GM18519 (cell line): ENCODE measurements at regions not wholly inside any gene's neighbourhood (a gene's known extent, or its start where the extent isn't known, plus 50 kb on each side); places are given as distances from the start of the nearest gene placed in this dataset.

Source experiments
- ATAC-seq: cut with Tn5 transposase; IDR thresholded peaks from one replicate; pipeline ENCODE4 v1.9.1; 2021; ENCODE audit warnings: mild to moderate bottlenecking, moderate library complexity; ENCODE audit not compliant: unreplicated experiment, low FRiP score

DNA sequence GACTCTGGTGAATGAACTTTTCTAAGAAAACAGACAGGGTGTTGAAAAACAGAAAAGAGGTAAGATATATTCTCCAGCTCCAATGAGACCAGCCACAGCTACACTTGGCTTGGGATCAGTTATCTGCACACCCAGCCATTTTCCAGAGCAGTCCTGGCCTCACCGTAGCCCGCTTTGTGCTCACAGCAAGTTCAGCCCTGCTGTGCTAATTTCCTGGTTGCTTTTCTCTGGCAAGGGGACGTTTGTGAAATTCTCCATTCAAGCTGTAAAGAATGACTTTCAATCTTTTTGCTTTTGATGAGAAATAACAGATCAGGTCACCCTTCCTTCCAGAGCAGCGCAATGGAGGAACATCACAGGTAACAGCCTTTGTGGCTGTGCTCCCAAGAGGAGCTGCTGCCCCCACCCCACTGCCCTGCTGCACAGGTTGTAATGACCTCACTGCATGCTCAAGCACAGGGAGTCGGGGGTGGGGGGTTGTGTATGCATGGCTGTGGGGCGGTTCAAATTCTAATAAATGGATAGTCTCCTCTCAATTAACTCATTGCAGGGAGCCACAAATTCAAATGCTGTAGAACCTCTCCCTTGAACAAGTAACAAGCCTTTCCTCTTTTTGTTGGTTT is 516.6 kb upstream of the NBEA start:
- ATAC-seq, result no peak

DNA sequence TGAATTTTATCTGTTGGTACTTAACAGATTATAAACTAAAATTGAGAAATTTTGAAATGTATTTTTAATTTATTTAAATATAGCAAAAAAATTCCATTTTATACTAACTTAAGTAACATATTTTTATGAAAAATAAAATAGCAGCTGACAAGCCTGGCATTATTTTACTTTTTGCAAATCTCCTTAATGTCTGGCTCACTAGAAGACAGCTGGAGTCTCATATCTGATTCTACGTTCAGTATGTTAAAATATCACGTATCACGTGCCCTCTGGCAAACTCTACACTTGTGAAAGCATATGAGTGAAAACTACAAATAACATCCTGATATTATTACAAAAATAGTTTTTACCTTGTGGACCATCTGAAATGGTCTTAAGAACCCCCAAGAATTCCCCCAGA is 513.2 kb upstream of the NBEA start:
- ATAC-seq, result no peak

DNA sequence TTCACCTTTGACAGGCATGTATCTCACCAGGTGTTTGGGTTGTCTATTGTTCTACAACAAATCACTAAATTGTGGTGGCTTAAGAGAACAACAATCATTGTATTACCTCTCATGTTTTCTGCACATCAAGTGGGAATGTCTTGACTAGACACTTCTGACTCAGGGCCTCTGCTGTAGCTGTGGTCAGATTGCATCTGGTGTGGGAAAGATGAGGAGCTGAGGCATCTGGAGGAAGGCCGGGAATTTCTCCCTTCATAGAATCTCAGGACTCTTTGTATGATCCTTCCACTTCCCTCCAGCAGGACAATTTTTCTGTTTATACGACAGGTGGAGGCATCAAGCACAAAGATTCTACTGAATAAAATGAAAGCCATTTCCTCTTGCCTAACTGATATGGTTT is 511.8 kb upstream of the NBEA start:
- no peak for ATAC-seq

DNA sequence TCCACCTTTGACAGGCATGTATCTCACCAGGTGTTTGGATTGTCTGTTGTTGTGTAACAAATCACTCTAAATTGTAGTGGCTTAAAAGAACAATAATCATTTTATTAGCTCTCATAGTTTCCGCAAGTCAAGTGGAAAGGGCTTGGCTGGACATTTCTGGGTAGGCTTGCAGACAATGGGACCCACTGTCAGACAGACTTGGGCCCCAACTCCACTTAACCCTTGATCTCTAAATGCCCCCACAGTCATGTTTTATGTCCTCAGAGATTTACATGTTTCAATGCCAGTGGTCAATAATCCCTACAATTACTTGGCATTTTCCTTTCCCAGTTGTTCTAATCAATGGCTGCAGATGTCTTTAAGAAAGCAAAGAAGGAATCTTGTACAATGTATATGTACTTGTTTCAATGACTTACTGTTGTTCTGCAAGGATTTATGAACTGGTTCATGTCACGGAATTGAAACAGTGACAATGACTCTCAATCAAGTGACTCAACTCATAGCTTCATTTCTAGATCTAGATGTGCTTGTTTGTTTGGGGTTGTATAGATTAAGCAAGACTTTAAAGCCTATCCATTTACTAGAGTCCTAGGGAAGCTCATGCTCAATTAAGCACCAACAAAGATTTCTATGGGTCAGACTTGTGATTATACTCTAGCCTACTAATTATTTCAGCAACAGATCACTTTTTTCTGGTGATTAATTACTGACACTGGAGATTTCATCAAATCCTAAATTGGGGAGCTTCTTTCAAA is 510.1 kb upstream of the NBEA start:
- no peak for ATAC-seq

DNA sequence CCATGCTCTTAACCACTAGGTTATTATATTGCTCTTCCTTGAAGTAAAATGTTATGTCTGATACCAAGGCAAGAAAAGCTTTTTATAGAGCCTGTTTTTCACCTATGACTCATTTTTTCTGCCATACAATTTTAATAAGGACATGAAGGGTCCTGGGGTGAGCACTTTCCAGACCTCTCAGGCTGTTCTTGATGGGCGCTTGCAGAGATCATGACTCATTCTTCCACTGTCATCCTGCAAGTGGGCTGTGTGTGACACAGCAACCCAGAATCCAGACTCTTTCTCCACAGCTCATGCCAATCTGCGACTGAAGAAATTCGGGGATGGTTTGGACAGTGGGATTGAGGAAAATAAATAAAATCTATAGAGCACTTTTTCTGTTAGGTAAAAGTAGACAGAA is 506.7 kb upstream of the NBEA start:
- no peak for ATAC-seq

DNA sequence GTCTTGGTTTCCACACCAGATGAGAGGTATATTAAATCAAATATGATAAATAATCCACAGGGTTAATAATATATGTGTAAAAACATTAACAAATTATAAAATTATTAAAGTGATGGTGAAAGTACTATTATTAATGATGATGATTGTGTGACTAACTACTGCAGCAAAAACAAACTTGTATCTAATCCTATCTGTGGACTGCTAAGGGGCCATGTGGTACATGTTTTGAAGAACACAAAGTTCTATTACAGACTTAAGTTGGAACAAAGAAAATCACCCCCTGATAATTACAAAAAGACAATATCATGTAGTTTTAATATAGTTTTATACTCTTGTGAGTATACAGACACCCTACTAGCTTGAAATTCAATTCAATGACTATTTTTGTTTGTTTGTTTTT is 504.2 kb upstream of the NBEA start:
- ATAC-seq, result no peak

DNA sequence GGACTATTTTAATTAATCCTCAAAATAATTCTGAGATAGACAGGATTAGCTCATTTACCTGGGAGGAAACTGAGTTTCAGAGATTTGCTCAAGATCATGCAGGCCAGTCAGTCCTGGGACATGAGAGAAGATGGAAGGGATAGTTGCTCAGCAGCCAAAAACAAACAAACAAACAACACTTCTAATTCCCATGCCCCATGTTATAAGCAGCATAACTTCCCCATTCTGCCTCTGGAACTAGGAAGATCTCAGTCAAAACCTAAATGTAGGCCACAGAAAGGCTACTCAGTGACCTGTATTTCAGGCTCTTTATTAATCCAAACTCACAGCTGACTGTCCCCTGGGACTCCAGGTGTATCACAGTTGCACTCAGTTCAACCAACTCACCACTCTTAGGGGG is 489.2 kb upstream of the NBEA start:
- no peak for ATAC-seq

DNA sequence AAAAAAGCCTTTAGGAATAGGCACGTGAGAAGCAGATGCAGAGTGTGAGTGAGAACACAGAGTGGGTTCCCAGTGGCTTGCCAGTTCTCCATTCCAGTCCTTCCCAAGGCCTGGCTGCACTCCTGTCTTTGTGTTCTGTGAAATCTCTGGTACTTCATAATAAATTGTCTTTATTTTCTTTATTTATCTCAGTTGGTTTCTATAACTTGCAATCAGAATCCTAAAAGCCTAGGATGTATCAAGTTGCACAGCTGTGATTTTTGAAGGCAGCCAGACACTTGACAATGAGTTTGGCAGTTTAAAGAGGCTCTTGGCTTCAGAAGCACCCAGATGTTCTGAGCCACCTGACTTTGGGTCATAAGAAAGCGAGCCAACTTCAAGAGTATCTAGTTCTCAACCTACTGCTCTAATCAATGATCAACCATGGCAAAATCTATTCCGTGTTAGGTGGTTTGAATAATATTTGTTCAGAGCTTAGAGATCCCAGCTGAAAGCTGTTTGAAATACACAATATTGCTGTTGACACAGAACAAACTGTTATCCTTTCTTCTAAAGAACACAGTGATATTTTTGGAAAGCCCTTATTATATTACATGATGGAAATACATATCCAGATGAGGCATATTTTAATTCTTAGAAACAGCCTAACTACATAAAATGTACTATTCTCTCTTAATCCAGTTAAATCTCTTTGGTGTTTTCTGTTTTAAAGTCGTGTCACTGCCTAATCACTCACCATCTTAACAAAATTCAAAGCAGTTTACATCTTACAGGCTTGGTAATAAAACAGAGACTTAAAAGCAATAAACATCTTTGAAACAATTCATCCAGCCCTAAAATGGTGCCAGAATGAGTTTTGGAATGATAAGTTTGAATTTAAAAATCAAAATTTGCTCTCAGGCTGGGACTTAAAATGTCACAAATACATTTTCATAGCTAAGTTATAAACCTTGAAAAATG is 483.0 kb upstream of the NBEA start:
- ATAC-seq, result no peak

DNA sequence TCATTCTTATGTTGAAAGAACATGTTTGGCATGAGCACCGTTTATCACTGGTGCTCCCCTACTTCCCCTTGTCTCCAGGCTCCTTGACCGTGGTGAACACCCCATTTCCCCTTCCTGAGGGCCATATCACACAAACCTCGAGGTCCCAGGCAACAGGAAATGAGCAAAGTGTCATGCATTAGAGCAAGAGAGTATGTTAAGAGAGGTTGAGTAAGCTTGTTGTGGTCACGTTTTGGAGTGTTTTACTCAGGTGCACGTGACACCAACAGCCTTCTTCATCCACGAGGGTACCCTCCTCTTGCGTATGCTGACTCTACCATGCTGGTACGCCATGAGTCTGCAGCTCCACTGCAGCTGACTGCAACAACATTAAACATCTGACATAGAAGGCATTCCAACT is 482.2 kb upstream of the NBEA start:
- ATAC-seq, result no peak

DNA sequence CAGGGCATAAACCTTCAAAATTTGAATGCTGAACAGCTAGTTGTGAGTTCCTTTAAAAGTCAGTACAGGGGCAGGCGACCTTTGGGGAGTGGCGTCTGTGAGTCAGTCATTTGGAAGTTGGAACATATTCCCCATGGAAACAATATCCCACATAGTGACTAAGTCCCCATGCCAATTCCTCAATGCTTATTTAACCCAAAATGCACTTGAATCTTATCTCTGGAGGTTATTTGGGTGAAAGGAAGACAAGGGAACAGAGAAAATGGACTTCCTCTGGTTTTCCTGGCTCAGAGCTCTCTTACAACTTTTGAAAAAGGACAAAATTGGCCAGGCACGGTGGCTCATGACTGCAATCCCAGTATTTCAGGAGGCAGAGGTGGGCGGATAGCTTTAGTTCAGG is 479.2 kb upstream of the NBEA start:
- no peak for ATAC-seq

DNA sequence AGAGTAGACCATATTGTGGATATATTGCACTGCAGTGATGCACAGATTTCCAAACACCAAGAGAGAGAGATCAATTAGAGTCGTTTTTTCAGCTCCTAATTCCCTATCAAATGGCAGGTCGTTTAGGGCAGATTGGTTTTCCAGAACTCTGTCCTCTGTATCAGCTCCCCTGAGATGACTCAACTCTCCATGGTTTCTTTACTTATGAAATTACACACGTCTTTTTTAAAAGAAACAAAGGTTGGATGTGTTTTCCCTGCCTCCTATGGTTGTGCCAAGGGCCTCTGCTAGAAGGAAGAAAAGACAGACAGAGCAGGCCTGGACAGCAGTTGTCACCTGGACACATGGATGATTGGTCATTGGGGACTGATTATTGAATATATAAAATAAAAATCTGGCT is 478.1 kb upstream of the NBEA start:
- no peak for ATAC-seq

DNA sequence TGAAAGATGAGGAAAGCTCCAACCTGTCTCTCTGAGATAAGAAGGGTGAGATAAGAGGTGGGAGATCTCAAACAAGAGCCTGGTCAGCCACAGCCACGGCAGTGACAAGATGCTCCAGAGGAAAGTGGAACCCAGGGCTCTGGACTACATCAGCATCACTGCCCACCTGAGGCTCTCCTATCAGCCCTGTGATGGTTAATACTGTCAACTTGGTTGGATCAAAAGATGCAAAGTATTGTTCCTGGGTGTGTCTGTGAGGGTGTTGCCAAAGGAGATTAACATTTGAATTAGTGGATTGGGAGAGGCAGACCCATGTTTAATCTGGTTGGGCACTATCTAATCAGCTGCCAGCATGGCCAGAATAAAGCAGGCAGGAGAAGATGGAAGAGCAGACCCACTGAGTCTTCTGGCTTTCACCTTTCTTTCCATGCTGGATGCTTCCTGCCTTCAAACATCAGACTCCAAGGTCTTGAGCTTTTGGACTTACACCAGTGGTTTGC is 476.6 kb upstream of the NBEA start:
- no peak for ATAC-seq

DNA sequence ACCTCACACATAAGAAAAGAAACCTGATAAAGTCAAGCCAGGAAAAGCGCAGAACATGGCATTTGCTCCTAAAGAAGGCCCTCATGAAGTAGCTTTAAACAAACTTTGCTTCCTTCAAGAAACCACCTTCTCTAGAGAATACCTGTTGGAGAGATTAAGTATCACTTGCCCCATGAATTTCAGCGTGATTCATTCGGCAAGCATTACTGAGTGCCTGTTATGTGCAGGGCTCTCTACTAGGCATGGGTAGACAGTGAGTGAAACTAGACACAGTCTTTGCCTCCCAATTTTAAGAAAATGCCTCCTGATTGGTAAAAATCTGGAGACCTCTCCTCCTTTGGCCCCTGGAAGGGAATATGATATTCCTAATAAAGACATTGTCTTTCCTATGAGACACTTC is 475.8 kb upstream of the NBEA start:
- no peak for ATAC-seq

DNA sequence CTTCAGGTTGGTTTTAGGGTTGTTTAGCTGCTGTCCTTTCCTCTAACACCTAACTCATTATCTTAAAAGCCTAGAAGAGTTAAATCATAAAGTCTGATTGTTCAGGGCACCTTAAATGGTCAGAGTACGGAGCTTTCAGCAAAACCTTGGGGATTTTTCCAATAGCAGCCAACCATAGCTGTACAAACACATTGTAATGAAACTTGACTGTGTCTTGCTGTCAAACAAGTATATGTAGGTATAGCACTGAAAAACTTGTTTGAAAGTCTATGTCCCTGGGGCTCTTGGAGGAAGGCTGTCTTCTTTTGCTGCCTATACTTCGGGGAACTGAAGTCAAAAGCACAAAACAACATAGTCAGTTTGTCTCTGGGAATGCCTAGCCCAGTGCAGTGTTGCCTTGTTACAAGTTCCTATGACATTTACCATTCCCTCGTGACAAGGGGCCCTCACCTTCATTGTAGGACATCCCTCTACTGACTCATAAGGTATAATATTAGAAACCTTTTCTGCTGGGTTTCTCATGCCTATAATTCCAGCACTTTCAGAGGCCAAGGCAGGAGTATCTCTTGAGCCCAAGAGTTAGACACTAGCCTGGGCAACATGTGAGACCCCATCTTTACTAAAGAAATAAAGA is 474.5 kb upstream of the NBEA start:
- ATAC-seq, result no peak

DNA sequence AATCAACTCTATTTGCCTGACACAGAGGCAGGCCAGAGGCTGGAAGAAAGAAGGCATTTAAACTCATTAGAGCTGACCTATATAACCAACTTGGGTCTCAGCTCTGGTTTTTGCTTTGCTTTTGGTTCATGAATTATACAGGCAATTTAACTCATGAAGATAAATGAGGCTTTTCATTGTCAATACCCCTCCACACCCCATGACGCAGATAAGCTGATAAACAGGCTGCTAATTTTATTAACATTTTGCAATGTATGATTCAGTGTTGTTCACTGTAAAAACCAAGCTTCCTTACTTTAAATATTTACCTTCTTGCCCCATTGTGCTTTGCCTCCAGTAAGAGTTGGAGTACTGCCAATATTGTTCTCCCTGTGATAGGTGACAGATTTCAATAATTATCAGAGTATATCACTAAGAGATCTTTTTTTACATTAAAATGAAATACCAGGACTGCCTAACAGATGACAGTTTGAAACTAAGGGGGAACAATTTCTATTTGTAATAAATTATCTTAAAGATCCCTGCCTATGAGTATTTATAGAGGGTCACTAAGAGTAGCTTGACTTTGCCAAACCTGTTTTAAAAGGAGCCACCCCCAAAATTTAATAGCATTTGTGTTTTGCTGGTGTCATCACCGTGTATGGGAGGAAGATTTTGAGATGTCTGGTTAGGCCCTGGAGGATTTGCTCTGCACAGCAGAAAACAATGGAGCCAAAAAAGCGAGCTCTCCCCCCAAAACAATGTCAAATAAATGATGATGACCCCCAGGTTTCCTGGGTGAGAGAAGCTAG is 472.7 kb upstream of the NBEA start:
- no peak for ATAC-seq

DNA sequence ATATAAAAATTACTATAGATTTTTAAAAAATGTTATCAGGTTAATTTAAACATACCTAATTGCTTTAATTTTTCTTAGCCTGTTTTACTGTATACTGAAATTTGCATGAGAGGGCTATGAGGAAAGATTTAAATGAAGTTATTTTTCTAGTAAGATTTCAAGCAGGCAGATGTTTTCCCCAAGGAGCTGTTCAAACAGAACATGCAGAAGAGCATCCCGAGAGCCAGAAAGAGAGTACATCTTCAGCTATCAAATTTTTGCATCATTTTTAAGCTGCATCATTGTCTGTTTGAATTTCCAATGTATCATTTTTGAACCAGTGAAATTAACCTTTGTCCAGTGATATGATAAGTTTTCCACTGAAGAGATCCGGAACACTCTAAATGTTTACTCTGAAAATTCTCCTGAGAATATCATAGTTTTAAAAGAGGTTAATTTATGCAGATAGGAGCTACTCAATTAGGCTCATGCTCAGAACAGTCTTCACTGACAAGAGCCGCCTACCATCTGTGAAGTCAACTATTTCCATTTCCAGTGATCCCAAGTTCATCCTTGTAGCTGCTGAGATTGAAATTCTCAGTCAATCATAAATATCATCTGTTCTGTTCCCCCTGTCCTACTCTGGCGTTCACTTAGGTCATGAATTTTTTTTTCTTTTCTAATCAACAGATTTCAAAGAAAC is 467.7 kb upstream of the NBEA start:
- ATAC-seq, result no peak

DNA sequence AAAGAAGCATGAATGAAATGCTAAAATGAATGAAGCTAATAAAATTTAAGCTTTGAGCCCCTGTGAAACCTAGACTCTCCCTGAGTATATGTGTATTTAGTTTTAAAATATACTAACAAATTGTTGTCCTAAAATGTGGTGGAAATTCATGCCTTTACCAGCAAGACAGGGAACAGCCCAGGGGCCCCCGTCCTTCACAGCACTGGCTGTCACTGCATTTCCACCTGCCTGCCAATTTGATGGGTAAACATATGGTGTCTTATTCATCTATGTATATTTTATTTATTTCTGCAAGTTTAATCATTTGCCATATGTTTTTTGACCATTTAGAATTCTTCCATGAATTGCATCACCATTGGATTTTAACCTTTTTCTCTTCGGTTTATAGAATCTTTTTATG is 463.7 kb upstream of the NBEA start:
- ATAC-seq, result no peak

DNA sequence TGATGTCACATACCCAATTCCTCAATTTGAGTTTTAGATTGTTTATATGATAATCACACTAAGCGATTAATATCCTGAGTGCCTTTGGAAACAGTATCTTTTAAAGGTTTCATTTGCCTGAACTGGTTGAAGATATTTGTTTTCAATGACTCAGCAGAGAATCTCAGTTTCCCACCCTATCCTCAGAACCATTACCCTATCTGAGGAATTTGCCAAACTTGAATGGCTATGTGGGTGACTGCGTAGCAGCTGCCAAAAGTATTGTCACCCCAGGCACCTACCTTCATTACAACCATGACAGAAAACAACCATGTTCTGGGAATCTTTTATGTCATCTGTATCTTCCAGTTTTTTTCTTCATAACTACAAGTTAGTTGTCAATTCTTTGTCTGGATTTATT is 440.1 kb upstream of the NBEA start:
- no peak for ATAC-seq

DNA sequence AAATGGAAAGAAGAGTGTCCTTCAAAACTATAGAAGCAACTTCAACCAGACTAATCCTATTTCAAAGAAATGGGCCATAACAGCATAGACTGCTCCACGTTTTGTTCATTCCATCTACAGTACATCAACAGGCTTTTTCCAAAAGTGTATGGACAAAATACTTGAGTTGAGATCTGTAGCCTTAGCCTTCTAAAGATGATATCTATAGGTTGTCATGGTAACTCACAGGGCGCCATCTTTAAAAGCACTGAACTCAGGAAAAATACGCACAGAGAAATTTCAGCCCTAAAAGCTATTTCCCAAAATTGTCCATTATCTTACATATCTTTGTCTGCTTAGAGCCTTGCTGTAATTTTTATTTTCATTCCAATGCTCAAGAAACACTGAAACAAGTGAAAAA is 439.4 kb upstream of the NBEA start:
- no peak for ATAC-seq
